ENCODE measurements at regions not wholly inside any gene's neighbourhood (a gene's known extent, or its start where the extent isn't known, plus 50 kb on each side); places are given as distances from the start of the nearest gene placed in this dataset.

DNA sequence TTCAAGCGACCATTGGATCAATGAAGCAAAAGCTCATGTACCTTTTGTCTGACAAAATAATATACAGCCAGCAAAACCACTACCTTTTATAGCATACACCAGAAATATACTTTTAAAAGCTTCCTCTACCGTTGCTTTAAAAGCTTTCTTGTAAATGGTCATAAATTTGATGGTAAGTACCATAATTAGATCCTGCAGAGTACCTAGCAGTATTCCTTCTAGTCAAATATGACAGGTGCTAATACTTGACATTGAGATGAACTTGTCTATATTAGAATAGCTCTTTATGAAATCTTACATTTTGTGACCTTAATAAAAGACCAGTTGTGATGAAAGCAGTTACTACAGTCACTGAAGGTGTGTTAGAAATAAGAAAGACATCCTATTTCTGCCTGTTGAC is 340.5 kb upstream of the ANO3 start:
- no peak for DNase-seq

DNA sequence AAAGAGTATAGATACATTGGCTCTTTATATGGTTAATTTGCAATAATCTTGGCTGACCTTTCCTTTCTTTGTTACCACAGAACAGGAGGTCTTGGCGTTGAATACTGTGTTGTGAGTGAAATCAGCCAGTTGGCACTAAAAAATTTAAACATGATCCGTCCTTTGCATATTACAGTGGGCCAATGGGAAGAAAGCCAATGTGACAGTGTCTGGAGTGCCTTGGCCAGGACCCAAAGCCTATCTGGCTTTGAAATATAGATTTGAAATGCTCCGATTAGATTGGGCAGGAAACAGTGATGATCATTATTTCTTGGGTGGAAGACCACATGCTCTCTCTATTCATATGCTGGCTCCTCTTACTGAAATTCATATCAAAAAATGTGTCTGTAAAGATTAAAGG is 339.6 kb upstream of the ANO3 start:
- no peak for DNase-seq

DNA sequence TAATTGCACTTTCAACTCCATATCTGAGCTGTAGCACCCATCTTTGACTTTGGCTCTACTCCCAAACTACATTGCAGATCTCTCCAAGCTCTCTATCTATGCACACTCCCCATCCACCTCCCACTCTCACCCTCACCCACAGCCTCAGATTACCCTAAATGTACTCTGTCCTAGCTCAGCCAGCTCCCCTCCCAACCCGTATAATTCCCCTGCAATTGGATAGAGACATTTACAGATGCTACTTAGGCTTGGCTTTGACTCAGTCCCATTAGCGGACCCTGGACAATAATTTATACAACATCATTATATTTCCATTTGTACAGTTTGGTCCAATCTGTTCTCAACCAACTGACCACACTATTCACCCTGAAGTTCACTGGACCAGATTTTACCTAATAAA is 338.9 kb upstream of the ANO3 start:
- no peak for DNase-seq

DNA sequence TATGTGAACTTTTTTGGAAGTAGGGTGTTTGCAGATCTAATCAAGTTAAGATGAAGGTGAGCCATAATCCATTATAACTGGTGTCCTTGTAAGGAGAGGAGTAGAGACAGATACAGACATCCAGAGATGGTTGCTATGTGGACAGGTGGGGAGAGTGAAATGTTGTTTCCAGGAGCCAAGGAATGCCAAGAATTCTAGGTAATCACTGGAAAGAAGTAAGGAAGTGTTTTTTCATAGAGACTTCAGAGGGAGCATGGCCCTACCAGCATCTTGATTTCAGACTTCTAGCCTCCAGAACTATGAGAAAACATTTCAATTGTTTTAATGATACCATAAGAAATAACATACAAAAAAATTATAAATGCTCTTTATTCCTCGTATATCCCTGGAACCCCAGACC is 320.5 kb upstream of the ANO3 start:
- no peak for DNase-seq

DNA sequence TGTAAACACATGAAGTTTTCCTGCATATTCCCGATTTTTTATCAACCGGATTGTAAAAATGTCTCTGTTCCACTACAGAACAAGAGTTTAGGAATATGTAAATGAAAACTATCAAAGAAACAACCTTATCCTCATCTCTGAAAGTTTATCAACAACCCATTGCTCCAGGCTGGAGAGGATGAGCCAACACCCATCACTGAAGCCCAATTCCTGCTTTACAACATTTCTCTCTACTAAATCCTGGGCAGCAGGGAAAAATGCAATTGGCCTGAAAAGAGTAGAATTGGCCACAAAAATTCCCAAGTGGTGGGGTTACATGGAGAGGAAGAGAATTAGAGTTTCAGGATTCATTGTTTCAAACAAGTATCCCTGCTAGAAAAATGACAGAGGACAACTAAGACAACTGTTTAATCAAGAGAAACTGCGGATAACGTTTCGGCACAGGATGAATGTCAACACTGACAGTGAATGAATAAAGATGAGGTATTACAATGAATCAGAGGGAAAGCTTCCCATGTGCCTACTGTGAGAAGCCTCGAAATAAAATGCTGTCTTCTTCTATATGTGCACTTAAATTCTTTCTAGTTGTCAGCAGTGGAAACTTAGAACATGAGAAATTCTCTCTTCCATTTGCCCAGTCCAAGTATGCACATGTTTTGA is 317.3 kb upstream of the ANO3 start:
- no peak for DNase-seq

DNA sequence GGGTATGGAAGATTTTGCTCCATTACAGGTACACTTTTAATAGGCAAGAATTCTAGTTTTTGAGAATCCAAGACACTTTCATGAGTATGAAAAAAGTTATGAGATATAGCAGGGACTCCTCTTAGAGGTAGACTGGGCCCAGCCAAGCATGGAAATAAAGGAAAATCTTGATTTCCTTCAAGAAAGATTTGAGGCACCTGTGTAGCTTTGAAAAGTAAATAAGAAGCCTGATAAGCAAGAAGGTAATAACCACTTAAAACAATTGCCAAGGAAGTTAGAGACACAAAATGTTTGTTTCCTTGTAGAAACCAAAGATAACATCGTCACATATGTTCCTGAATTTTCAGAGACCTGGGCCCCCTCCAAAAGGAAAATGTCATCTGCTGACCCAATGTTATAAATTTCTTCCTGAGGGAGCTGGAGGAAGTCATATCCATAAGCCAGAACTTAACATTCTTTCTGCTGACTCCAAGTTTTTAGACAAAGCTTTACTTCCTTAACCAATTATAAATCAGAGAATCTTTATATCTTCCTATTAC is 314.5 kb upstream of the ANO3 start:
- DNase-seq = no peak

DNA sequence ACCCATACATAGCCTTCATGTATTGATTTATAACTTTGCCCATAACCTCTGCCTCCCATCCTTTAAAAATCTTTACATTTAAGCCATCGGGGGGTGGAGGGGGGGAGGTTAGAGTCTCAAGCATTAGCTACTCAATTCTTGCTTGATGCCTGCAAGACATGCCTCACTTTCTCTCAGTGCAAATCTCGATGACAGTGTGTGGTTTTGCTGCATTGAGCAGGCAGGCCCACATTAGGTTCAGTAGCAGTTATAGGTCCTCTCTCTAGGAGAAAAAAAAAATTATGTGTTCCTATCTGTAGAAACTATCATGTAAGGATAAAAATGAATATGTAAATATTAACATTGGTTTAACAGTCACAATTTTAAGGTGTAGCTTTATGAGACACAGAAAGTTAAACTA is 314.0 kb upstream of the ANO3 start:
- no peak for DNase-seq

DNA sequence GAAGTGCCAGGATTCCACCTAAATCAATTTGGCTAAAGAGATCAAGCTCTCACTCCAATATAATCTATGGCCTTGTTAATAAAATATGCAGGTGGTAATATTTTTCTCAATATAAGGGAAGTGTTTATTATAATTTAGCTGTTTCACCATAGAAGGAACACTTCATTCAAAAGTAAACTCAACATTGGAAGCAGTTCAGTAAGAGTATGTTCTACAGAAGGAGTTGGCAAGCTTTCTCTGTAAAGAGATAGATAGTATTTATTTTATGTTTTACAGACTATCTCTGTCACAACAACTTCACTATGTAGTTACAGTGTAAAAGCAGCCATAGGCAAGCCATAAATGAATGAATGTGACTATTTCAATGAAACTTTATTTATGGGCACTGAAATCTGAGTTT is 313.6 kb upstream of the ANO3 start:
- DNase-seq = no peak

DNA sequence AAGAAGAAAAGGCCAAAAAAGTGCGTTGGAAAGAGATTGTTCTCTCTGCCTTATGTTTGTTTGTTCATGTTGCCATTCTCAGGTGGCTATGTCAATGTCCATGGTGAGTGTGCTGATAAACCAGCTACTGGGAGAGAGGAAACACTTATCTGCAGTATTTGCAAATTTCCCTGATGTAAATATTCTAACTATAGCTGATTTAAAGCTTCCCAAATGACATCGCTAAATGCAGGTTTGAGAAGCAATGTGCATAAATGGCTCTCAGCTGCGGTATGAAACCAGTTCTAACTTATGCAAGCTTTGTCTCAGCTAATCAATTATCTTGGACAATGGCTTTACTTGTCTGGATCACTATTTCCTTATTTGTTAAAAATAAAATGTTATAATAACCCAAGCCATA is 312.5 kb upstream of the ANO3 start:
- DNase-seq = no peak

DNA sequence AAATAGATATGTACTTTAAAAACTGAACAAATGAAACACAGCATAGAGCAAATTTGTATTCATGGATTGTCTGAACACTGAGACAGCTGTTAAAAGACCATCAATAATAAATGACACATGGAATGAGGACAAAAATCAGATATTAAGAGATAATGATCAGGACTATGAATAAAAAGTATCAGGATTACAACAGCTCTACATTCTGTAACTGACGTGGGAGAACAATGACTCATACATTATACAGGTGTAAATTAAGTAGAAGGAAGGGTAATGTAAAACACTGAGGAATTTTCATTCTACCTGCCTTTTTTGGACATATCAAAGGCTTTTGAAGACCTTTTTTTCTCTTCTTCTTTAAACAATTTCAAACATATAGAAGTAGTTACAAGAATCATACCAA is 310.9 kb upstream of the ANO3 start:
- DNase-seq = no peak

DNA sequence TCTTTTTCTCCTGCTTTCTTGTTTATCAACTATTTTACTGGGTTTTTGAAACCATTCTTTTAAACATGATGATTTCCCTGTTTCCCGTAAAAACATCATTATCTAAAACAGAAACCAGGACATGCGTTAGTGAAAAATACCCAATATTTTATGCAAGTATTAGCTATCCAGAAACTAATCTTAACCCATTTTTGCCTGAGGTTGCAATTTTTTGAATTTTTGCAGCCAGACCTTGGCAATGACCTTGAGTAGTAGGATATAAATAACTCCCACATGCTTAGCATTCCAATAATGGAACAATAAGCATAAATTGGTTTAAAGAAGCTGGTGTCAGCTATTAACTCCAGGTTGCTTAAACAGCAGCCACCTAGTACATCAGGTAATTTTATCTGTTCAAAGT is 308.9 kb upstream of the ANO3 start:
- no peak for DNase-seq

DNA sequence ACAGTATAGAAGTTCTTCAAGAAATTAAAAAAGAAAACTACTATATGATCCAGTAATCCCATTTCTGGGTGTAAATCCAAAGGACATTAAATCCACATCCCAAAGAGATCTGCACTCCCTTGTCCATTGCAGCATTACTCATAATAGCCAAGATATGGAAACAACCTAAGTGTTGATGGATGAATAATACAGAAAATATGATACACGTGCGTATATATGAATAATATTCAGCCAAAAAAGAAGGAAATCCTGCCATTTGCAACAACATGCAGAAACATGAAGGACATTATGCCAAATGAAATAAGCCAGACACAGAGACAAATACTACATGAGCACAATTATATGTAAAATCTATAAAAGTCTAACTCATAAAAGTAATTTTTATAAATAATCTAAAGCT is 306.3 kb upstream of the ANO3 start:
- DNase-seq = no peak

DNA sequence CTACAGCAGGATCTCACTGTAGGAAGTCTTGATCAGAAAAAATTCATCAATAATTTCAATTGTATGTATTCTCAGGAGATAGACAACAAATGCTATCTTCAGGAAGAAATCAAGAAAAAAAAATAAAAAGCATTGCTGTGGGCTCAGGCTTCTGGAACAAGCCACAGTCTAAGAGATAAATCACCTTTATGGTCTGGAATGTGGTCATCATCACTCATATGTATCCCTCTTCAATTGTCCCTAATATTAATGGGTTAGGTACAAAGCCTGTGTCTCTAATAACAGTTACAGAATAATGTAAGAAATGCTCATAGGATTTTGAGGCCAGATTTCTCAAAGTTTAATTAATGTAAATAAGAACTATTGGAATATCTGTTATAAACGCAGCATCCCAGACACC is 305.9 kb upstream of the ANO3 start:
- no peak for DNase-seq

DNA sequence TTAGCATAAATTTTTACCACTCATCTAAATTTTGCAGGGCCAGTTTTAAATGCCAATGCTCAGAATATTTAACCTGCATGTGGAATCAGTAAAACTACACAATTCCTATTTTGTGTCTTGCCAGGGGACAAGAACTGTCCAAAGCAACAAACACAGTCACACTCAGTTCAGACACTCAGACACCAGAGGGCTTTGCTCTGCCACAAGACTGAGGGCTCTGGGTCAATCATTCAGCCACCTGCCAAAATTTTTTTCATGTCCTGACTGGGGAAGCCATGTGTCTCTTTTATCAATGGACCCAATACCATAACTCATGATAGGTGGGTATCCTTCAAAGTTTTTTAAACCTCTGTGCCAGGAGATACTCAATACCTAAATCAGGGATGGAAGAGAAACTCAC is 304.0 kb upstream of the ANO3 start:
- no peak for DNase-seq

DNA sequence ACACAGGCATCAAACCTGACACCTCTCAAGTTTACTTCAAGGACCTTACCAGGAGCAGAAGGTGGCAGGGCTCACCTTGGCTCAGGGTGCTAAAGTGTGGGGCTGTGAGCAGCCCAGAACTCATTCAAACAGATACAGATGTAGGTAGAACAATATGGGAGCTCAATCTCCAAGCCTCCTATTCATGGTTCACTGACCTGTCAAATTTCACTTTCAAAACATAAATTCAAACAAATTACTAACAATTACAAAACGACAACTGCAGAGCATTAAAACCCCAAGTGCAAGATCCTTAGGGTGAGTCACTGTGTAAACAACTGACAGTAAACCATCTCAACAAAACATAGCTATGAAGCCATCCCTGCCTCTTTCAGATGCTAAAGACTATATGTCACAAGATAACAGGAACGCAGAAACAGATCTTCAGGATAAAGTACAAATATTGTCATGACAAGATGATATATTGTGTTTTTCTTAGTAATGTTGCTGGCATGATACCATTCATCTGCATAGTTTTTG is 303.5 kb upstream of the ANO3 start:
- no peak for DNase-seq

DNA sequence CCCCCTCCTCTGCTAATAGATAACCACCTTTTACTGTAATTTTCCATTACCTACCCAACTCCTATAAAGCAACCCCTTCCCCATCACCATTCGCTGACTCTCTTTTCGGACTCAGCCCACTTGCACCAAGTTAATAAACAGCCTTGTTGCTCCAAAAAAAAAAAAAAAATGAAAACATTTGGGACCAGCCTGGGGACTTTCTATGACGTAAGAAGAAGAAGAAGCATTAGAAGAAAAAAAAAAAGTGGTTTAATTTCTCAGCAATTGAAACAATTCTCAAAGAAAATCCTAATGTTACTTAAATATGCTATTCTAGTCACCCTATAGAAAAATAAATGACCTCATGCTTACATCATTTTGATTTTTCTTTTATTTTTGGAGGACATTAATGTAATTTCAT is 301.5 kb upstream of the ANO3 start:
- no peak for DNase-seq

DNA sequence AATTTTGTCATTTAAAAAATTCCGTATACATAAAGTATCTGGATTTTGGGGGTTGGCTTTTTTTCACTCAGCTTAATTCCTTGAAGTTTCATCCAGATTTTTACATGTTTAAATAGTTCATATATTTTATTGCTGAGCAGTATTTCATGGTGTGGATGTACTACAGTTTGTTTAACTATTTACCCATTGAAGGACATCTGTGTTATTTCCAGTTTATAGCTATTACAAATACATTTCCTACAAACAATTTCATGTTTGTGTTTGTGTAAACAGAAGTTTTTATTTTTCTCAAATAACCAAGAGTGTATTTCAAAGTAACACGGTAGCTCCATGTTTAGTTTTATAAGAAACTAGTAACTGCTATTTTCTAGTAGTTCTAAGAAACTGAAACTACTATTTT is 299.7 kb upstream of the ANO3 start:
- no peak for DNase-seq

DNA sequence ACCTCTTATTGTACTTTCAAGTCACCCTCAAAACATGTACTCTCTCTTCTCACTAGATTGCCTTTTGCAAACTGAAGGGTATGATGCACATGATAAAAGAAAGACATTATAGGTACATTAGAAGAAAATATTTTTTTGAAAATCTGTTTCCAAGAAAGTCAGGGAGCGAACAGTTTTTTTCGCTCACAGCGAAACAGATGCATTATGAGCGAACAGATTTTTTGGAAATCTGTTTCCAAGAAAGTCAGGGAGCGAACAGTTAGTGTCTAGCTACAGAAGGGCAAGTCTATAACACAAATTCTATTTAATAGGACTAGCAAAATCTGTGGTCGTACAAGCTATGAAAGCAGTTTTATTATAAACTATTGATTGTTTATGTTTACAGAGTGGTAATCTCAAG is 296.2 kb upstream of the ANO3 start:
- no peak for DNase-seq

DNA sequence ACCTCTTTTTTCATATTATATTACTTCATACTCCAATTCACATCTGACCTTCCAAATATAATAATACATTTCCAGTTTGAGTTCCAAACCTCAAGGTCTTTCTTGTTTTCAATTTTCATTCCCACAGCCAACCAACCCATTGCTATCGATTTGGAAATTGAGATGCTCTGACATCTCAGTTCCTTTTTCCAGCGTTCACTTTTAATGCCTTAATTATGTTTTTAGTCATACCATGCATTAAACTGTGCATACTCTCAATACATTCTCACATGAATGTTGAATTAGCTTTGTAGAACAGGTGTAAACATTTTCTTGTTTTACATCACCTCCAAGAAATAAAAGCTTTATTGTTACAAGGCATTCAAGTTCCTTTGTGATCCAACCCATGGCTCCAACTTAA is 294.2 kb upstream of the ANO3 start:
- no peak for DNase-seq

DNA sequence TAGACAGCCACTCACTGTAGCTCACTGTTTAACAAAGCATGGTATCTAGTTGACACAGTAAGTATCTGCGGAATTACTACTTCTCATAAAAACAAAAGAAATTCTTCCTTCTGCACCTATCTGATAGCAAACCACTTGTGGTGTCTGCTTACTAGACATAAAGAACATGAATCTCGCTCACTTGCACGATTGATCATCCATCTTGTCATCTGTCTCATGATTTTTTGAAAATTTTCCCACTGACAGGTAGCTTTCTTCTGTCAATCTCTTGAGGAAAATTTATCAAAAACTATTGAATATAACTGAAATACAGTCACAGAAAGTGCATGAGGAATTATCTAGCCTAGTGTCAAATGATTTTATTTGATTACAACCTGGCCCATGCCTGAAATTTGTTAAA is 291.6 kb upstream of the ANO3 start:
- no peak for DNase-seq

DNA sequence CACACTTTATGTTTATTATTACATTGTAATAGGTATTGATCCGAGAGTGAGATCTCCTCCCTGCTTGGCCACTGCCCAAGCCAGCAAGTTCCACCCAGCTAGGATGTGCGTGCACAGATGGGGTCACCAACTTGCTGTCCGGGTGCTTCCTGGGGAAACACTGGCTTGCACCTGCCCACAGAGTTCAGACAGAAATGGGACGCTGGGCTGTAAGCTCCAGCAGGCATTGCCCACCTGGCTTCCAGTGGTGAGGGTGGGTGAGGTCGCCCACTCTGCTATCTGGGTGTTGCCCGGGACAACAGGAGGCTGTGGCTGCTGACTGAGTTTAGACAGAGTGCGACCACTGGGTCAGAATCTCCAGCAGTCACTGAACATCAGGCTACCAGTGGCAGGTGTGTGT is 289.8 kb upstream of the ANO3 start:
- no peak for DNase-seq

DNA sequence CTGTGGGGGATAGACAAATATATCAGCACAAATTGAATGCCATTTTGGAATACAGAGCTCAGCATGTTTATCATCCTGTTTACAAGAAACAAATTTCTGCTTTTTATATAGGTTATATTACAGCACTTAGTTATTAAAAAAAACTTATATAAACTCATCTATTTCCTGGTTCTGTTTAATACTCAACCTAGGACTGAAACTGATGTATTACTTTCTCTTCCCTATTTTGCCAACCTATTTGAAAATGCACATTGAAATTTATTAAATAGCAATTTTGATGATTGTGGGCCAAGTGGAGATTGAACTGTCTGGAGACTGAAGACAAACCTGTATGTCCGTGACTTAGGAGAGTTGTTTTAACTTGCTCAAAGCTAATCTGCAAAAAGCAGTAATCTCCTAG is 288.3 kb upstream of the ANO3 start:
- no peak for DNase-seq

DNA sequence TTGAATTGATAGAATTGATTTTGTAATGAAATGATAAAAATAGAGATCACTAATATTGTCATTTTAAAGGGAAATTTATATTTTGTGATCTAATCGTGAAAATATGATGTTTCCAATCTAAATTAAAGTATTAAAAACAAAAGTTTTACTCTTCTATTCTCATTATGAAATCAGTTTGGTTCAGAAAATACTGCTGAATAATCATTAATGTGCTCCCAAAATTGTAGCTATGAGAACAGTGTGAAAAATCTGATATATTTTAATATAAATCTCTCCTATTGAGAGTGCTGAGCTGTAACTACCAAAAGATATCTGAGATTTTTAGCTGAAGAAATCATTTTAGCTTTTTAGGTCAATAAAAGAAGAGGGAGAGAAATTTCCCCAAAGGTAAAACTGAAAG is 287.5 kb upstream of the ANO3 start:
- no peak for DNase-seq

DNA sequence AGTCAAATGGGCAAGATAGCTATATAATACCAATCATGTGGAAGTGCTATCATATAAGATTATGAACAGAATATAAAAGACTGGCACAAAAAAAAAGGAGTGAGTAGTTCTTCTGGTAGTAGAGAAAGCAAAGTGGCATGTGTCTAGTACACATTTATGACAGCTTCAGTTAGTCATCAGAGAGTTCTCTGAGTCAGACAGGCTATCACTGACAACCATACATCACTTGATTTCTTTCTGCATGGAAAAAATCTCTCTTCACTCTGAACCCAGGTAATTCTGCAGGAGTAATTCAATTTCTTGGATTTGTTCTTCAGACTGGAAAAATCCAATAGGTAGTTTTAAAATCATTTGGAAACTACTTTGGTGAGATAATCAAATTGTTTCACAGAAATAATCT is 286.8 kb upstream of the ANO3 start:
- DNase-seq = no peak

DNA sequence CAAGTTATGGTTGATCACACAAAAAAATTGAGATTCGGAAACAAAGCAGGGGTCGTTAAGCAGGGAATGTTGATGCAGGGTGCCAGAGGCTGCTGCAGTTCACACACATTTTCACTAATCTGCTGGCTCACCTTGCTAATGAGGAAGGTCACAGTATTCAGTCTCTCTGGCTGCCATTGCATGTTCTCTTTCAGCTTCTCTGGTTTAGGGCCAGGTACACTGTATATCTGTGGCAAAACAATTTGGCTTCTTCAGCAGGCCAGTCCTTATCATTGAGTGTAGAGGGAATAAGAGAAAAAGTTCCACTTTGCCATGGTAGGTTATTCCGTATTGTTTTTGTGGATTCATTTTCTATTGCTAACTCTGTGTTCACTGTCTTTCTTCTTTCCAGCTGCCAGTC is 283.7 kb upstream of the ANO3 start:
- DNase-seq = no peak

DNA sequence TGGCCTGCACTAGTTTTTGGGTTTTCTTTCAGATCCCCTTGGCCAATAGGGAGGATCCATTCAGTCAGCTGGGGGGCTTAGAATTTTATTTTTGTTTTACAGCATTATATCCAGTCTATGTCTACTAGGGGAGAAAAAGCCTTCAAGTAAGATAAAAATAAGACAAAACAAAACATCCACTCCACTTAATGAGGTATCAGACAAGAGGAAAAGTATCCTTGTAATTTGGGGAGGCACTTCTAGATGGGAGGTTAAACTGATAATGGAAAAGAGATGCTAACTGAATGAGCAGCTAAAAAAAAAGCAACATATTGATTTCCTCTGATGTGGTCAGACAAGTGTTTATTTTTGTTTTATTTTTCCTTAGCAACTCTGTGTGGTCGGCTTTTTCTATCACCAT is 278.0 kb upstream of the ANO3 start:
- DNase-seq = no peak
